AG09319 (cell line): ENCODE measurements at regions not wholly inside any gene's neighbourhood (a gene's known extent, or its start where the extent isn't known, plus 50 kb on each side); places are given as distances from the start of the nearest gene placed in this dataset.
"Not testable (repeated sequence)": the region's sequence is repeated elsewhere in the genome, so short reads cannot be mapped to it uniquely, and the experiment has no call there.

Source experiments
- DNase-seq: peaks from one replicate; pipeline ENCODE4 v3.0.0-alpha.2; 2010; ENCODE audit warnings: low read depth; ENCODE audit errors: extremely low read depth
- TF ChIP-seq, protein P1 (sequence below): IDR thresholded peaks from 2 replicates; pipeline ENCODE4 v1.5.1; 2011; ENCODE audit warnings: low read depth, mild to moderate bottlenecking, inconsistent platforms, low read length, moderate library complexity

DNA sequence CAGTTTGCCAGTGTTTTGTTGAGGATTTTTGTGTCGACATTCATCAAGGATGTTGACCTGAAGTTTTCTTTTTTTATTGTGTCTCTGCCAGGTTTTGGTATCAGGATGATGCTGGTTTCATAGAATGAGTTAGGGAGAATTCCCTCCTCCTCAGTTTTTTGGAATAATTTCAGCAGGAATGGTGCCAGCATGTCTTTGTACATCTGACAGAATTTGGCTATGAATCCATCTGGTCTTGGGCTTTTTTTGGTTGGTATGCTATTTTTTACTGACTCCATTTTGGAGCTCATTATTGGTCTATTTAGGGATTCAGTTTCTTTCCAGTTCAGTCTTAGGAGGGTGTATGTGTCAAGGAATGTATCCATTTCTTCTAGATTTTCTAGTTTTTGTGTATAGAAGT is 320.0 kb upstream of the PPP2R3A start:
- DNase-seq = no peak
- TF ChIP-seq, protein P1, sequence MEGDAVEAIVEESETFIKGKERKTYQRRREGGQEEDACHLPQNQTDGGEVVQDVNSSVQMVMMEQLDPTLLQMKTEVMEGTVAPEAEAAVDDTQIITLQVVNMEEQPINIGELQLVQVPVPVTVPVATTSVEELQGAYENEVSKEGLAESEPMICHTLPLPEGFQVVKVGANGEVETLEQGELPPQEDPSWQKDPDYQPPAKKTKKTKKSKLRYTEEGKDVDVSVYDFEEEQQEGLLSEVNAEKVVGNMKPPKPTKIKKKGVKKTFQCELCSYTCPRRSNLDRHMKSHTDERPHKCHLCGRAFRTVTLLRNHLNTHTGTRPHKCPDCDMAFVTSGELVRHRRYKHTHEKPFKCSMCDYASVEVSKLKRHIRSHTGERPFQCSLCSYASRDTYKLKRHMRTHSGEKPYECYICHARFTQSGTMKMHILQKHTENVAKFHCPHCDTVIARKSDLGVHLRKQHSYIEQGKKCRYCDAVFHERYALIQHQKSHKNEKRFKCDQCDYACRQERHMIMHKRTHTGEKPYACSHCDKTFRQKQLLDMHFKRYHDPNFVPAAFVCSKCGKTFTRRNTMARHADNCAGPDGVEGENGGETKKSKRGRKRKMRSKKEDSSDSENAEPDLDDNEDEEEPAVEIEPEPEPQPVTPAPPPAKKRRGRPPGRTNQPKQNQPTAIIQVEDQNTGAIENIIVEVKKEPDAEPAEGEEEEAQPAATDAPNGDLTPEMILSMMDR = no peak

DNA sequence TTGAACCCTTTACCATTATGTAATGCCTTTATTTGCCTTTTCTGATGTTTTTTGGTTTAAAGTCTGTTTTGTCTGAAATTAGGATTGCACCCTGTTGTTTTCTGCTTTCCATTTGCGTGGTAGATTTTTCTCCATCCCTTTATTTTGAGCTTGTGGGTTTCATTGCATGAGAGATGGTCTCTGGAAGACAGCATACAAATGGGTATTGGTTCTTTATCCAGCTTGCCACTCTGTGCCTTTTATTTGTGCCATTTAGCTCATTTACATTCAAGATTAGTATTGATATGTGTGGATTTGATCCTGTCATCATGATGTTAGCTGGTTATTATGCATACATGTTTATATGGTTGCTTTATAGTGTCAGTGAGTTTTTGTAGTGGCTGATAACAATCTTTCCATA is 318.7 kb upstream of the PPP2R3A start:
- TF ChIP-seq, protein P1 = no peak
- DNase-seq = no peak

GRCh38 chr3:135649361-135649760 is 316.2 kb upstream of the PPP2R3A start:
- TF ChIP-seq, protein P1 = no peak
- no peak for DNase-seq

GRCh38 chr3:135650309-135650708 is 315.2 kb upstream of the PPP2R3A start:
- TF ChIP-seq, protein P1 = no peak
- no peak for DNase-seq

GRCh38 chr3:135652388-135652787 is 313.1 kb upstream of the PPP2R3A start:
- TF ChIP-seq, protein P1 = no peak
- DNase-seq = no peak

DNA sequence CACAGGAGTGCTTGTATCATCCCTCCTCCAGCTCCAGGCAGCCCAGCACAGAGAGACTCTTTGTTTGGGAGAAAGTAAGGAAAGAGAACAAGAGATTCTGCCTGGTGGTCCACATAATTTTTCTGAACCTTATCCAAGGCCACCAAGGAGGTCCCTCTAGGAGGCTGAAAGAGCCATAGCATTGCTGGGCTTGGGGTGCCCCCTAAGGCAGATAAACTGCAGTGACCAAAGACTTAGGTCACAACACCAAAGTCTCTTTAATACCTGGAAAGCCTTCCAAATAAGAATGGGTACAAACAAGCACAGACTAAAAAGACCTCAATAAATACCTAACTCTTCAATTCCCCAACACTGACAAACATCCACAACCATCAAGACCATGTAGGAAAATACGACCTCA is 310.2 kb upstream of the PPP2R3A start:
- no peak for DNase-seq

DNA sequence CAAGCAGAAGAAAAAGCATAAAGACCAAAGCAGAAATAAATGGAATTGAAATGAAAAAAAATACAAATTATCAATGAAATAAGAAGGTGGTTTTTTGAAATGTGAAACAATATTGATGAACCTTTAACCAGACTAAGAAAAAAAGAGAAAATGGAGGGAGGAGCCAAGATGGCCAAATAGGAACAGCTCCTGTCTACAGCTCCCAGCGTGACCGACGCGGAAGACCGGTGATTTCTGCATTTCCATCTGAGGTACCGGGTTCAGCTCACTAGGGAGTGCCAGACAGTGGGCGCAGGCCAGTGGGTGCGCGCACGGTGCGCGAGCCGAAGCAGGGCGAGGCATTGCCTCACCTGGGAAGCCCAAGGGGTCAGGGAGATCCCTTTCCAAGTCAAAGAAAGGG is 307.1 kb upstream of the PPP2R3A start:
- not testable (repeated sequence) for DNase-seq

More for the DNA sequence above, 310.2 kb upstream of the PPP2R3A start:
- TF ChIP-seq, protein P1 = no peak

- TF ChIP-seq, protein P1 = no peak
- DNase-seq = no peak
These were observed 298.5 kb upstream of the PPP2R3A start for GRCh38 chr3:135667061-135667460.
